IPS-20b (cell line): ENCODE measurements at regions not wholly inside any gene's neighbourhood (a gene's known extent, or its start where the extent isn't known, plus 50 kb on each side); places are given as distances from the start of the nearest gene placed in this dataset.

Source experiments
- H3K27ac ChIP-seq: one replicate; pipeline ENCODE4 v1.5.1; 2013; ENCODE audit warnings: low read length
- H3K27me3 ChIP-seq: 2 replicates; pipeline ENCODE4 v1.6.1; 2013; ENCODE audit warnings: mild to moderate bottlenecking, low read length, inconsistent platforms; ENCODE audit not compliant: insufficient read depth
- H3K36me3 ChIP-seq: 2 replicates; pipeline ENCODE4 v1.6.1; 2013; ENCODE audit warnings: low read depth, mild to moderate bottlenecking, inconsistent platforms, low read length, moderate library complexity; ENCODE audit not compliant: insufficient read depth
- H3K4me1 ChIP-seq: 2 replicates; pipeline ENCODE4 v1.6.1; 2013; ENCODE audit warnings: mild to moderate bottlenecking, control low read depth, inconsistent platforms, low read length, moderate library complexity; ENCODE audit not compliant: insufficient read depth
- H3K4me3 ChIP-seq: 2 replicates; pipeline ENCODE4 v1.5.1; 2013; ENCODE audit warnings: mild to moderate bottlenecking, low read length, inconsistent platforms
- H3K9ac ChIP-seq: 2 replicates; pipeline ENCODE4 v1.6.1; 2013; ENCODE audit warnings: low read depth, mild to moderate bottlenecking, inconsistent platforms, low read length, moderate library complexity
- H3K9me3 ChIP-seq: 2 replicates; pipeline ENCODE4 v1.6.1; 2013; ENCODE audit warnings: mild to moderate bottlenecking, low read depth, low read length, inconsistent platforms; ENCODE audit not compliant: insufficient read depth

DNA sequence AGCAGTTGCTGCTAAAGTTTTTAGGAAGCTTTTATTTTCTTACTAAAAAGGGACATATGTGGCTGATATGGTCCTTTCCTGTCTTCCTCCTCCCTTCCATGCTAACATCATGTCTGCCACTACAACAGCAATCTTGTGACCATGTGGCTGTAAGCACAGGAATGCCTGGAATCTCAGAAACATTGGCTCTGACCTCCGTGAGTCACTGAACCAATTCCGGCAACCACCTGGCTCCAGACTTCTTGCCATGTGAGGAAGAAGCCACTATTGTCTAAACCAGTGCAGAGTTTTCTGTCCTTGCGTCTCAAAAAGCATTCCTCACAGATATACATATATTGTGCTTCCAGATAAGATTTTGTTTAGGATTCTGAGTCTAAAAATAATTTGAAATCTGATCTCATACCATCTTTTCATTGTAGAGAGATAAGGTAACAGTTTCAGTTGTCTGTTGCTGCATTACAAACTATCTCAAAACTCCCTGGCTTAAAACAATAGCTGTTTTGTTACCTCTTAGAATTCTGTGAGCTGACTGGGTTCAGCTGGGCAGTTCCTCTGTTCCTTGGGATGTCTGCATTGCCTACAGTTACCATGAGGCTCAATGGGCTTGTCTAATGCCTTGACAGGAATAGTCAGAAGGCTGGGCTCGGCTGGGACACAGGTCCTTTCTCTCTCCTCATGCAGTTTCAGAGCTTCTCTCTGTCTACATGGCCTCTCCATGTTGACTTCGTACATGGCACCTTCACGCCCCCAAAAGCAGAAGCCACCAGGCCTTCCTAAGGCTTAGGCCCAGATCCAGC, 77.3 kb upstream of the MAGI1 start:
- Histone ChIP-seq H3K9me3 (no peaks in the 10 kb centered on the region), H3K27me3 (no peaks in the 10 kb centered on the region; the same call in 1 of the 2 replicates), H3K4me1 (peaks cover 13% of the 10 kb centered on the region; the same call in 1 of the 2 replicates), H3K36me3 (no peaks in the 10 kb centered on the region), H3K4me3 (no peak overlapping the region), H3K9ac (no peak overlapping the region), H3K27ac (no peak overlapping the region)

DNA sequence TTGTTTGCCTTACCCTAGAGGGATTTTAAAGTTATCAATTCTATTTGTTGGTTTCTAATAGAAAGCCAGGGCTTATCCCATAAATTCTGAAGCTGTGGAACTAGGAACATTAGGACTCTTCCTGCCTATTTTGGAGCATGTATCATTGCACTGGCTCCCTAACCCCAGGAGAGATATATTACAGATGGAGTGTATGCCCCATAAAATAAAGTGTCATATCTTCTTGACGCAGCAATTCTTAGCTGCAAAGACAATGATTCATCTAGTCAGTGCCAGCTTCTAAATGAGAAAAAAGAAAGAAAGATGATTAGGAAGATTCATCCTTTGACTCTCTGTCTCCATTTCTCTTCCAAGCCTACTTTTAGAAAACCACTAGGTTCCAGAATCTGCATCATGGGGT, 74.8 kb upstream of the MAGI1 start:
- H3K4me3 ChIP-seq, result no peak overlapping the region
- H3K36me3 ChIP-seq, result no peaks in the 10 kb centered on the region
- no peaks in the 10 kb centered on the region for H3K9me3 ChIP-seq
- no peak overlapping the region for H3K27ac ChIP-seq
- no peak overlapping the region for H3K9ac ChIP-seq
- H3K4me1 ChIP-seq, result peaks cover 18% of the 10 kb centered on the region; the same call in 1 of the 2 replicates
- H3K27me3 ChIP-seq, result no peaks in the 10 kb centered on the region; the same call in 1 of the 2 replicates

DNA sequence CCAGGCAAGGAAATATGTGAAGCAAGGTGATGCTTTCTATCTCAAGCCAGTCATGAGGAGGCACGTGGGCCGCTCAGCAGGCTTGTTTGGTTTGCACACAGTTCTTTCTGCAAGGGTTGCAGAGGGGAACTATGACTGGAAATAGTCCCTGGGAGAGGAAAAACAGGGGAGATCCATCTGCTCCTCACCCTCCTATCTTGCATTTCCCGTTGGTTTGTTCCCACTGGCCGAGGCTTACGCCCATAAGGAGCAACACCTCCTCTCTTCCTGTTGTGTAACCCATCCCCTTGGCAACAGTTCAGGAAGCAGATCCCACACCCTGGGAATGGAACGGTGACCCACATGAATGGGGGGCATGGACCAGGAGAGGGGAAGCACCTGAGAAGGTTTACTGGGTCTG, 72.1 kb upstream of the MAGI1 start:
- Histone ChIP-seq H3K27ac (no peak overlapping the region), H3K9ac (no peak overlapping the region), H3K4me1 (peaks cover 17% of the 10 kb centered on the region), H3K36me3 (no peaks in the 10 kb centered on the region), H3K4me3 (no peak overlapping the region), H3K27me3 (no peaks in the 10 kb centered on the region; the same call in 1 of the 2 replicates), H3K9me3 (no peaks in the 10 kb centered on the region)

DNA sequence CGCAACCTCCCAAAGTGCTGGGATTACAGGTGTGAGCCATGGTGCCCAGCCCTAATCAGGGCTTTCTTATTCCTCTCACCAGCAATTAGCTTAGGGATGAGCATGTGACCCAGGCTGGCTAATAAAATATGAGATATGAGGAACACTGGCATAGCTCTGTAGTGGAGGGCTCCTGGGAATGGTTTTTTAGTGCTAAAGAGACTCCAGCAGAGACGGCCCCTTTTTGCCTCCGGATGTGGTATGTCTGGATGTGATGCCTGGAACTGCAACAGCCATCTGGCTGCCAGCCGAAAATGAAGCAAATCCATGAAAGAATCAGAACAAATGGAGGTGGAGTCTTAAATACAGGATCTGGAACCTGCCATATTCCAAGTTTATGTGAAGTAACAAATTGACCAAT, 69.1 kb upstream of the MAGI1 start:
- Histone ChIP-seq H3K36me3 (no peaks in the 10 kb centered on the region), H3K27me3 (no peaks in the 10 kb centered on the region), H3K4me3 (no peak overlapping the region), H3K9me3 (no peaks in the 10 kb centered on the region), H3K27ac (no peak overlapping the region), H3K9ac (no peak overlapping the region), H3K4me1 (peaks cover 13% of the 10 kb centered on the region)

DNA sequence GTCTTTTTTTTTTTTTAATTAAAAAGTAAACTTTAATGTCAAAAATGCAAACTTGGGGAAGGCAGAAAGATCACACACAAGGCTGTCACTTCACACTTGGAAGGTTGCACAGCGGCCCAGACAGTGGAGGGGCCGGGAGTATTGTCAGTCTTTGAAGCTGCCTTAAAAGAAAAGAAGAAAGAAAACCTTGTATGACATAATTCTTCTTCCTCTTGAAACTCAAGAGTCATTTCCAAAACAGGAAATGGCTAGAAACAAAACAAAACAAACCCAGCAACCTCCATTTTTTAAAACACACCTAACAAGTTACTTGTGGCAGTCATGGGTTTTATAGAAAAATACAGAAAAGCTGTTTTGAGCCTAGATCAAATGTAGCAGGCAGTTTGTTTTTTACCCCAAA, 68.1 kb upstream of the MAGI1 start:
- Histone ChIP-seq H3K9ac (no peak overlapping the region), H3K4me3 (no peak overlapping the region), H3K9me3 (no peaks in the 10 kb centered on the region), H3K27me3 (no peaks in the 10 kb centered on the region), H3K27ac (no peak overlapping the region), H3K4me1 (peaks cover 13% of the 10 kb centered on the region), H3K36me3 (no peaks in the 10 kb centered on the region)

DNA sequence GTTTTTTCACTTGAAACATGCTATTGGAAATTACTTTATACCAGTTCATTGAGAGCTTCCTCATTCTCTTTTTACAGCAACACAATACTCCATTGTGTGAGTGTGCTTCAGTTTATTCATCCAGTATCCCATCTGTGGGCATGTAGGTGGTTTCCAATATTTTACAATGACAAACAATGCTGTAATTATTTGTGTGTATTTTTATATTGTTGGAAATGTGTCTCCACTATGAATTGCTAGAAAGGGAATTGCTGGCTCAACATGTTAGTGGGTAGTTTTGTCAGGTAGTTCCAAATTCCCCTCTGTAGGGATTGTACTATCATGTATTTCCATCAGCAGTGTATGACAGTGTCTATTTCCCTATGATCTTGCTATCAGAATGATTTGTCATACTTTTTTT, 65.8 kb upstream of the MAGI1 start:
- H3K9me3 ChIP-seq, result no peaks in the 10 kb centered on the region
- peaks cover 7% of the 10 kb centered on the region for H3K4me1 ChIP-seq
- H3K27me3 ChIP-seq, result no peaks in the 10 kb centered on the region
- no peak overlapping the region for H3K27ac ChIP-seq
- H3K36me3 ChIP-seq, result no peaks in the 10 kb centered on the region
- H3K4me3 ChIP-seq, result no peak overlapping the region
- H3K9ac ChIP-seq, result no peak overlapping the region

DNA sequence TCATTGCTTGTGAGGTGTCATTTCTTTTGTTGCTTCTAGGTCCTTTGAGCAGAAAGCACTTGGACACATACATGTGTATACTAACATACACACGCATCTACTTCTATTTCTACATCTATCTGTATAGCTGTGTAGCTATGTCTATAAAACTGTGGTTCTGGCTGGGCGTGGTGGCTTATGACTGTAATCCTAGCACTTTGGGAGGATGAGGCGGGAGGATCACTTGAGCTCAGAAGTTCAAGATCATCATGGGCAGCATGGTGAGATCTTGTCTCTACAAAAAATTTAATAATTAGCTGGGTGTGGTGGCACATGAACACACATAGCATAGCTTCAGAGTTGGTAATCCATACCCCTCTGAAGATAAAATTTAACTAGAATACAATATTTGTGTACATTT, 65.0 kb upstream of the MAGI1 start:
- Histone ChIP-seq H3K4me3 (no peak overlapping the region), H3K27me3 (no peaks in the 10 kb centered on the region), H3K27ac (no peak overlapping the region), H3K36me3 (no peaks in the 10 kb centered on the region), H3K9ac (no peak overlapping the region), H3K4me1 (peaks cover 7% of the 10 kb centered on the region), H3K9me3 (no peaks in the 10 kb centered on the region)

DNA sequence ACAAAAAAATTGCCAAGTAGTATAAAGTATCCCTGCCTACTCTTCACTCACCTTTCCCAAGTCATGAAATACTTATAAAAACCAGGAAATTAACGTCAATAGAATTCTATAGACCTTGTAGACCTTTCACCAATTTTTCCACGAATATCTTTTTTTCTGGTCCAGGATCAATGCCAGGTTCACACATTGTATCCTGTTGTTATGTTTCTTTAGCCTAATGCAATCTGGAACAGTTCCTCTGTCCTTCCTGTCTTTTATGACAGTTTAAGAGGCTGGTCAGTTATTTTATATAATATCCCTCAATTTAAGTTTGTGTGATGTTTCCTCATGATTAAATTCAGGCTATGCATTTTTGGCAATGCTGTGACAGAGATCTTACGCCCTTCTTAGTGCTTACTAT, 63.2 kb upstream of the MAGI1 start:
- no peaks in the 10 kb centered on the region for H3K9me3 ChIP-seq
- H3K4me1 ChIP-seq, result no peaks in the 10 kb centered on the region
- H3K9ac ChIP-seq, result no peak overlapping the region
- no peaks in the 10 kb centered on the region for H3K36me3 ChIP-seq
- no peaks in the 10 kb centered on the region for H3K27me3 ChIP-seq
- H3K4me3 ChIP-seq, result no peak overlapping the region
- H3K27ac ChIP-seq, result no peak overlapping the region

DNA sequence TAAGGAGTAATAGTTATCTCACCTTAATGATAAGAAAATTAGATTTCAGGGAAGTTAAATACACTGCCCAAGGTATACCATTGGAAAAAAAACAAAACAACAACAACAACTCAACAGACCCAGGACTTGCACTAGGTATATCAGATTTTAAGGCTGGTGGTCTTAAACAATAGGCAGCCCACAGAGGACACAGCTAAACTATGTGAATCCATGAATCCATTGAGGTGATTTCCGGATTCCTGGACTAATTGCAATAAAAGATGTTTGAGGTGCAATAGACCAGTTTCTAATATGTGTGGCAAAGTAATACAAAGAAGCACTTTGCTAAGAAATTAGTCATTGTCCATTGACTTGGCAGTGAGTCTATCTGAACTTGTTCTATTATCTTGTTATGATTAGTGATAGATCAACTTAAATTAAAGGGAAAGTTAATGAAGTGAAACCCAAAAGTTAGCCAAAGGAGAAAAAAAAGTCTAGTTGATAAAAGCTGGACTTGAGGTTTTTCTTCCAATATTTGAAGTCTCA, 60.9 kb upstream of the MAGI1 start:
- no peaks in the 10 kb centered on the region for H3K4me1 ChIP-seq
- H3K4me3 ChIP-seq, result no peak overlapping the region
- no peaks in the 10 kb centered on the region for H3K36me3 ChIP-seq
- H3K27ac ChIP-seq, result no peak overlapping the region
- H3K9me3 ChIP-seq, result no peaks in the 10 kb centered on the region; the same call in 1 of the 2 replicates
- H3K9ac ChIP-seq, result no peak overlapping the region
- no peaks in the 10 kb centered on the region for H3K27me3 ChIP-seq

DNA sequence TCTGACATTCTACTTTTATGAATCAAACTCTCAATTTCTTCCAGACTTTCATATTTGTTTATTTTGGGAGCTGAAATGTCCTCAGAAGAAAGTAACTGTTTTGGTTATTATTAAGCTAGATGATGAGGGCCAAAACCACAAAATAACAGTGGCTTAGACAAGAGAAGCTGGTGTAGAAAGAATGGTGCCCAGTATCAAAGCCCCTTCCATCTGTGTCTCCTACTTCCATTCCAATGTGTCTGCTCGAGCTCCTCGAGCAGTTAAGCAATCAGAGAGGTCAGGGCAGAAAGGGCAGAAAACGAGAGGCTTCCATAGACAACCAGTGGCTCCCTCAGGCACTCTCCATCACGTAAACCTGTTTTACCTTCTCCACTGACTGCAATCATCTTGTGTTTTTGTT, 59.7 kb upstream of the MAGI1 start:
- Histone ChIP-seq H3K27me3 (no peaks in the 10 kb centered on the region), H3K9ac (no peak overlapping the region), H3K4me1 (no peaks in the 10 kb centered on the region), H3K27ac (no peak overlapping the region), H3K36me3 (no peaks in the 10 kb centered on the region), H3K4me3 (no peak overlapping the region), H3K9me3 (no peaks in the 10 kb centered on the region; the same call in 1 of the 2 replicates)

DNA sequence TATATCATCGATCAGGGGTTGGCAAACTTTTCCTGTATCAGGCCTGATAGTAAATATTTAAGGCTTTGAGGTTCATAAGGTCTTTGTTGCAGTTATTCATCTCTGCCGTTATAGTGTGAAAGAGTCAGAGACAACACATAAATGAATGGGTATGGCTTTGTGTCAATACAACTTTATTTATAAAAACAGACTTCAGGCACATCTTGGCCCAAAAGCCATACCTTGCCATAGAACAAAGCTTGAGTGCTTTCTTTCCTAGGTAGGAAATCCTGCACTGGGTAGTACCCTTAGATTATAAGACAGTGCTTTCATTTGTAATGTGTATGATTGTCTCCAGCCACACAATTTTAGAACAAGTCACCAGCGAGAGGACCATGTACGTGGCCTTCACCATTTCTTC, 58.9 kb upstream of the MAGI1 start:
- no peaks in the 10 kb centered on the region for H3K4me1 ChIP-seq
- H3K4me3 ChIP-seq, result no peak overlapping the region
- no peaks in the 10 kb centered on the region for H3K36me3 ChIP-seq
- H3K27me3 ChIP-seq, result no peaks in the 10 kb centered on the region
- H3K27ac ChIP-seq, result no peak overlapping the region
- H3K9me3 ChIP-seq, result no peaks in the 10 kb centered on the region; the same call in 1 of the 2 replicates
- H3K9ac ChIP-seq, result no peak overlapping the region

DNA sequence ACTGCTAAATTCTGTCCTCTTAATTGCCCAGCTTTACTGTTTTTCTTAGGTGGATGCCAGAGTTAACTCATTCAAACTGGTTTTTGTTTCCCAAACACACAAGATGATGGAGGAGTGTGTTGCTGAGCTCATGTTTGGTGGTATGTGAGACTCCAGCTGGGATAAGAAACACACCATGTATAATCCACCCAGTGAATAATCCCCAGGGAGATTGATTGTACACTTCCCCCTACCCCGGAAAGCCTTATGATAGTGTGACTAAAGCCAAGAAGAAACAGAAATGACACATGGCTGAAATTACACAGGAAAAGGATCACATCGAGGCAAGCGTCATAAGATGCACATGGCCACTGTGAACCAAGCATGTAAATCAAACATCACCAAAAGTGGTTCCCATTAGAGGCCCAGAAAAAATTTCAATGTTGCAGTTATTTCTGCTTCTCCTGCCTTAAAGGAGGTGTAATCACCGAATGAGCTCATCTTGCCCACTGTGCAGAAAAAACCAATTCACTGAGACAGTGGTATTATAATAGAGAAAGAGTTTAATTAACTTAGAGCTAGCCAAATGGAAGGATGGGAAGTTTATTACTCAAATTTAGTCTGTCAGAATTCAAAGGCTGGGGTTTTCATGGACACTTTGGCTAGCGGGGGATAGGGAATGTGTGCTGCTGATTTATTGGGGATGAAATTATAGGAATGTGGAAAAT, 56.7 kb upstream of the MAGI1 start:
- Histone ChIP-seq H3K27ac (no peak overlapping the region), H3K36me3 (no peaks in the 10 kb centered on the region), H3K27me3 (no peaks in the 10 kb centered on the region), H3K9me3 (no peaks in the 10 kb centered on the region; the same call in 1 of the 2 replicates), H3K4me1 (no peaks in the 10 kb centered on the region), H3K4me3 (no peak overlapping the region), H3K9ac (no peak overlapping the region)
